ENCODE measurements at regions not wholly inside any gene's neighbourhood (a gene's known extent, or its start where the extent isn't known, plus 50 kb on each side); places are given as distances from the start of the nearest gene placed in this dataset.

- TF ChIP-seq POLR2A (IDR thresholded peaks at IDR 0.05; ENCODE audit: insufficient read depth in 1 of 2, low read depth in 2 of 2, low read length in 2 of 2) (no peak), CBFB (CRISPR knock-in tag; IDR thresholded peaks at IDR 0.05) (no peak), ZNF274 (CRISPR knock-in tag; IDR thresholded peaks at IDR 0.05) (no peak), CTCF (CRISPR knock-in tag; IDR thresholded peaks at IDR 0.05) (peak; percentile 67), ARNTL (CRISPR knock-in tag; IDR thresholded peaks at IDR 0.05) (no peak), JUN (CRISPR knock-in tag; IDR thresholded peaks at IDR 0.05) (no peak)
These were observed 418.0 kb upstream of the PSMD7 start for GRCh38 chr16:73878611-73879010.

All from HepG2 (cell line).